ENCODE measurements at regions not wholly inside any gene's neighbourhood (a gene's known extent, or its start where the extent isn't known, plus 50 kb on each side); places are given as distances from the start of the nearest gene placed in this dataset.

- TF ChIP-seq CTCF (conservative IDR thresholded peaks at IDR 0.05; ENCODE audit: low read depth in 2 of 2) (no peak), EZH2 (IDR thresholded peaks at IDR 0.05; ENCODE audit: low read depth, unreplicated experiment) (no peak), POLR2AphosphoS5 (IDR thresholded peaks at IDR 0.05; ENCODE audit: low read depth) (no peak), CREB1 (CRISPR knock-in tag; IDR thresholded peaks at IDR 0.05; ENCODE audit: low read depth) (no peak), ZNF331 (CRISPR knock-in tag; IDR thresholded peaks at IDR 0.05; ENCODE audit: low read depth) (no peak)
- TF ChIP-seq, protein P1, sequence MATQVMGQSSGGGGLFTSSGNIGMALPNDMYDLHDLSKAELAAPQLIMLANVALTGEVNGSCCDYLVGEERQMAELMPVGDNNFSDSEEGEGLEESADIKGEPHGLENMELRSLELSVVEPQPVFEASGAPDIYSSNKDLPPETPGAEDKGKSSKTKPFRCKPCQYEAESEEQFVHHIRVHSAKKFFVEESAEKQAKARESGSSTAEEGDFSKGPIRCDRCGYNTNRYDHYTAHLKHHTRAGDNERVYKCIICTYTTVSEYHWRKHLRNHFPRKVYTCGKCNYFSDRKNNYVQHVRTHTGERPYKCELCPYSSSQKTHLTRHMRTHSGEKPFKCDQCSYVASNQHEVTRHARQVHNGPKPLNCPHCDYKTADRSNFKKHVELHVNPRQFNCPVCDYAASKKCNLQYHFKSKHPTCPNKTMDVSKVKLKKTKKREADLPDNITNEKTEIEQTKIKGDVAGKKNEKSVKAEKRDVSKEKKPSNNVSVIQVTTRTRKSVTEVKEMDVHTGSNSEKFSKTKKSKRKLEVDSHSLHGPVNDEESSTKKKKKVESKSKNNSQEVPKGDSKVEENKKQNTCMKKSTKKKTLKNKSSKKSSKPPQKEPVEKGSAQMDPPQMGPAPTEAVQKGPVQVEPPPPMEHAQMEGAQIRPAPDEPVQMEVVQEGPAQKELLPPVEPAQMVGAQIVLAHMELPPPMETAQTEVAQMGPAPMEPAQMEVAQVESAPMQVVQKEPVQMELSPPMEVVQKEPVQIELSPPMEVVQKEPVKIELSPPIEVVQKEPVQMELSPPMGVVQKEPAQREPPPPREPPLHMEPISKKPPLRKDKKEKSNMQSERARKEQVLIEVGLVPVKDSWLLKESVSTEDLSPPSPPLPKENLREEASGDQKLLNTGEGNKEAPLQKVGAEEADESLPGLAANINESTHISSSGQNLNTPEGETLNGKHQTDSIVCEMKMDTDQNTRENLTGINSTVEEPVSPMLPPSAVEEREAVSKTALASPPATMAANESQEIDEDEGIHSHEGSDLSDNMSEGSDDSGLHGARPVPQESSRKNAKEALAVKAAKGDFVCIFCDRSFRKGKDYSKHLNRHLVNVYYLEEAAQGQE (IDR thresholded peaks at IDR 0.05; ENCODE audit: unreplicated experiment): no peak
Observed at GRCh38 chr15:95227235-95227634, 995.9 kb downstream of the MCTP2 start.
